HG03342 (cell line): ENCODE measurements at regions not wholly inside any gene's neighbourhood (a gene's known extent, or its start where the extent isn't known, plus 50 kb on each side); places are given as distances from the start of the nearest gene placed in this dataset.
"Not testable (repeated sequence)": the region's sequence is repeated elsewhere in the genome, so short reads cannot be mapped to it uniquely, and the experiment has no call there.

ENCODE experiments used
- ATAC-seq: cut with Tn5 transposase; IDR thresholded peaks from one replicate; pipeline ENCODE4 v1.9.1; 2021; ENCODE audit warnings: mild to moderate bottlenecking, moderate library complexity; ENCODE audit not compliant: unreplicated experiment

DNA sequence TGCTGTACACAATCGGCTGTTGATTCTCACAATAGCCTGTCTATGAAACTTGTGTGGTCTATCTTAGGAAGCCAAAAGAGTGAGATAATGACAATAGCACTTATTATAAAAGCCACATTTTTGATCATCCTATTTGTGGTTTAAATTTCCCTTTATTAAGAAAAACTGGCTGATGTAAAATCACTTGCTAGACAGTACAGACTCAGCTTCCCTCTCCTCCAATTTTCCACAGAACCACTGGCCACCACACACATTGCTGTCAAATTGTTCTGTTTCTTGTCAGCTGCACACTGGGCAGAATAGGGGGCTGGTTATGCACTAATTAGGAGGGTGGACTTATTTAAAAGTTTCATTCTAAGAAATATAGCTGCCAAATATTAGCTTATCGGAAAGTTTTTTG, 425.9 kb downstream of the EPHA3 start:
- no peak for ATAC-seq

DNA sequence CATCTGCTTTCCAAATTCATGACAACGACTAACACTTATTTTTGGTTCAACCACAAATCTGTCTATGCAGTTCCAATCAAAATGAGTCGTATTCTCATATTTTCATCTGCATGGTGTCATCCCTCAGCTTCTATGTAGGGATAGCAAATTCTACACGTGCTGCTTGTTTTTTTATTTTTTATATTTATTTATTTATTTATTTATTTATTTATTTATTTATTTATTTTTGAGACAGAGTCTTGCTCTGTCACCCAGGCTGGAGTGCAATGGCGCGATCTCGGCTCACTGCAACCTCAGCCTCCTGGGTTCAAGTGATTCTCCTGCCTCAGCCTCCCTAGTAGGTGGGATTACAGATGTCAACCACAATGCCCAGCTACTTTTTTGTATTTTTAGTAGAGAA, 447.2 kb downstream of the EPHA3 start:
- ATAC-seq, result not testable (repeated sequence)

DNA sequence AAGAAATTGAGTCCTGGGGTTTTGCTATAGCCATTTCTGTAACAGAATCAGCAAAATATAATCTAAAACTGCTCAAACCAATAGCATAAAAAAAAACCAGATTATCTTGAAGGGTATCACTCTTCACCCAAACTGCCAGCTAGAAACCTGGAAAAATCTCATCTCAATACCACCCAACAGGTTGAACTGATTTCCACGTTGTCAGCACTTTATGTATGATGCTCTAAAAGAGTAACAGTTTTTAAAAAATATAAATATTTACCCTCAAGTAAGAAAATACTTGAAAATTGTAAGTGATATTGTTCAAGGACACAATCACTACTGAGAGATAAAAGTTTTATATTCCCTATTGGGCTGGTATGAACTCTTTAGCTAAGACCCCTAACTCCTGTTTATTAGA, 451.3 kb downstream of the EPHA3 start:
- no peak for ATAC-seq

- no peak for ATAC-seq
Observed at GRCh38 chr3:89560568-89560967, 453.1 kb downstream of the EPHA3 start.

DNA sequence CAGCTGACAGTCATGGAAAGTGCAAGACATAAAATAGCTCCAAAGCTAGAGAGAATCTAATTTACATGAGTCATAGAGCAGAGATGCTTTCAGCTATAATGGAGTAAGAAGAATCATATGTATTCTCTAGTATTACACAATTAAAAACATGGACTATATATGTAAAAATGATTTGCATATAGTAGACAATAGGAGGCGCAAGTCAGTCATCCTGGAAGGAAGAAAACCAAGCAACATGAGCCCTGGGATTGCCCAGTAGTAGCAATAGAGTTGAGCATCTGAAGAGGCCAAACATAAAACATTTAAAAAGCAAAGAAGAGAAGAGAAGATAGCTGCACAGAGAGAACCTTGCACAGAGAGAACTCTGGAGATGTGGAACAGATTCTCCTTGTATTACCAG, 455.0 kb downstream of the EPHA3 start:
- ATAC-seq, result no peak

GRCh38 chr3:89565098-89565497, 457.7 kb downstream of the EPHA3 start:
- no peak for ATAC-seq

DNA sequence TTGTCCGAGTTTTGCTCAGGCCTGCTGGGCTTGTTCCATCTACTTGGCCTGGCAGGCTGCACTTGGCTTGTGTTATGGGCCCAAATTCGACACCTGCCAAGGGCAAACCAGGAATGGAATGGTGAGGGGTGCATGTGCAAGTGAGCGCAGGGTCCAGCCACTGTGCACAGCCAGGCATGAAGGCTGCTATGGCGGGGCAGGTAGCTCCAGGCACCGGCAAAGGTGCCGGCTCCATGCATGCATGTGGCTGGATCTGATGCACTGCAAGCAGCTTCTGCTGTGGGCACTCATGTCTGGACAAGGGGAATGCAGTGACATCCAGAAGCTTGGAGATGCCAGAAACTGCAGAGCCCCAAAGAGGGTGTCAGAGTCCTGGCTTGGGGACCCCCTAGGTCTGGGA, 463.0 kb downstream of the EPHA3 start:
- no peak for ATAC-seq

DNA sequence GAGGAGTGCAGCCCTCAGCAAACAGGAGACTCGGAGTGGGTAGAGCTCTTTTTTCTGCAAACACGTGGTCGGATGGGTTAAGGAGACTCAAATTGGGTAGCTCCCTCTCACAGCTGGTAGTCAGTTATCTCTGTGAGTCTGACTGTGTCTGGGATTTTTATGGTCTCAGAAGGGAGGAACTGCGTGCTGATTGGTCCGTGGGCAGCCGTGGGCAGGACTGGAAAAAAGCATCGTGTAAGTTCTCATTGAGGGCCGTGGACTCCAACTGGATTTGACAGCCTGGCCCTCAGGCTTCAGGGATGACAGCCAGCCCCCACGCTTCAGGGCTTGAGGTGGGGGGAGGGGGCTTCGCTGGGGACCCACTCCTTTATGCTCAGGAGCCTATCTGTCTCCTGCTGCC, 463.9 kb downstream of the EPHA3 start:
- ATAC-seq, result no peak

- ATAC-seq, result no peak
Observed at GRCh38 chr3:89571707-89572106, 464.3 kb downstream of the EPHA3 start.

DNA sequence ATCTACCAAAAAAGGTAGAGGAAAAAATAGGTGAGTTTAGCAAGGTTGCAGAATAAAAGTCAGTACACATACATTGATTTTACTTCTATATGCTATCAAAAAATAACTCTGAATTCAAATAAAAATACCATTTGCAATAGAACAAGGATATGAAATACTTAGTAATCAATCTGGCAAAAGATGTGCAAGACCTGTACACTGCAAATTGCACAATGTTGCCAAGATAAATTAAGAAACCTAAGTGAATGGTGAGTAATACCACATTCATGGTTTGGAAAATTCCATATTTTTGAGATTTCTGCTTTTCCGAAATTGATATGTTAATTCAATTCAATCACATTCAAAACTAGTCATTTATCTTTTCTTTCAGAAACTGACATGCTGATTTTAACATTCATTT, 464.8 kb downstream of the EPHA3 start:
- no peak for ATAC-seq

DNA sequence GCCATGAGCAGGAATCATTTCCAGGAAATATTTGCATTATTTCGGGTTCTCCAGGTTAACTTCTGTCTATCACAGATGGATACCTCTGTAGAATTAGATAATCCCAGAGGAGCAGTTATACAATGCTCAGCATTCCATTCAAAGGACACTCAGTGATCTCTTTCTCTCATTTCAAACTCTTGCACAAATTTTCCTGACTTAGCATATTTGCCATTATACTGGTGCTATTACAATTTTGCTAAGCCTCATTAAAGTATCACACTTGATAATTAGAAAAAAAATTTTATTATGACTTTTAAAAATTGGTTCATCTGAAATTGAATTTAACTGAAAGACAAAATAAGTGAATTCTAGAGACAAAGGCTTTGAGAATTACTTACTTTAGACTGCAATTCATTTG, 469.0 kb downstream of the EPHA3 start:
- ATAC-seq, result no peak

GRCh38 chr3:89577637-89578530, 470.5 kb downstream of the EPHA3 start:
- ATAC-seq, result no peak

DNA sequence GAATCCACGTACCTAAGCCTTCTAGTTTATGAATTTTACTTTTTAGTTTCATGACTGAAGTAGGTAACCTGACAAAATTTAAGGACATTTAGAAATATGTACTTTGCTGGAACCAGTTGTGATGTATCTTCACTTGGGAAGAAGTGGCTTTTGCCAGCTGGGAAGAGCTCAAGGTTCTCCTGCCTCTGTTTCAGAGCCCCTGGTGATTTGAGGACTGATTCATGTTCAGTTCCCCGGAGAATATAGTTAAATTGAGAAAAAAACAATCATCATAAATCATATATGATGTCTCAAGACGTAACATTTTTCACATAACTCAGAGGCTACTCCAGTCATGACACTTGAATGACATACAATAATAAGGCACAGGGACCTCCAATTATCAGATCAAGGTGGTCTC, 473.4 kb downstream of the EPHA3 start:
- no peak for ATAC-seq

DNA sequence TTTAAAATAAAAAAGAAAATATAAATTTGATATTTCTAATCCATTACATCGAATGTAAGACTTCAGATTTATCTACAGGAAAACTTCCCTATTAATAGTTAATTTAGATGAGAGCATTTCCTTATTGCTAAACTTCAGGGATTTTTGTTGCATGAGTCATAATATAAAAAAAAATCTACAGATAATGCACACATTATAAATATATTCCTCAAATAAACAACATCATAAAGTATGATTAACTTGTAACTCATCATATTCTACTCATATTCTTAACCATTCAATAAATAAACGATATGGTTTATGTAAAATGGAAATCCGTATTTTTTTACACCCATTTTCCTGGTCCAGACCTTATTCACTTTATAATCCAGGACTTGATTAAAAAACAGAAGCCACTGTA, 477.0 kb downstream of the EPHA3 start:
- ATAC-seq, result no peak

DNA sequence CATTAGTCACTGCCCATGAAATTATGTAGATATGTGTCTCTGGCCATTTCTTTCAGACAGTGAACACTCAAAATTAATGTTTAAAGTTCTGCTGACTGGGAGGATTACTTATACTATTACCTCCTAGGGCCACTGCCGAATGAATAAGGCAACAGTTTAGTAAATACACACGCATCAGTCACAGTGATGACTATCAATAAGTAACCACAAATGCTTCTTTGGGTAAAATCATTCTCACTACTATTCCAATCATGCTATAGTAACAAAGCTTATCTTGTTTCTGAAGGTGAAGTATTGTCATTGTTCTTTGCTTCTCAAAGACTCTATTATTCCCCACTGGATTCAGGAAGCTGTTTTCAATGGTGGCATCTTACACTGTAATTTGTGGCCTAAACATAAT, 478.8 kb downstream of the EPHA3 start:
- no peak for ATAC-seq

GRCh38 chr3:89586676-89587075, 479.3 kb downstream of the EPHA3 start:
- ATAC-seq, result no peak

DNA sequence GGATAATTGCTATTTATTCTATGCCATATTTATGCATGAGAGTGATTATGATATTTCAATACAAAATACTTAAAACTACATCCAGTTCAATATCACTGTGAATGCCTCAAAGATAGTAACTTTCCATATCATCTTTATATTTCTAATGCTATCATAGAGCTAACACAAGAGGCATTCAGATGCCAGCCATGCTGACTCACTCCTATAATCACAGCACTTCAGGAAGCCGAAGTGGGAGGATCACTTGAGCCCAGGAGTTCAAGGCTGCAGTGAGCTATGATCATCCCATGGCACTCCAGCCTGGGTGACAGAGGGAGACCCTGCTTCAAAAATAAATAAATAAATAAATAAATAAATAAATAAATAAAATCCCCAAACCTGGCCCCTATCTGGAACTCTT, 498.7 kb downstream of the EPHA3 start:
- no peak for ATAC-seq

GRCh38 chr3:89612027-89612426, 504.6 kb downstream of the EPHA3 start:
- no peak for ATAC-seq

- ATAC-seq, result no peak
Observed at GRCh38 chr3:89613241-89613640, 505.8 kb downstream of the EPHA3 start.

DNA sequence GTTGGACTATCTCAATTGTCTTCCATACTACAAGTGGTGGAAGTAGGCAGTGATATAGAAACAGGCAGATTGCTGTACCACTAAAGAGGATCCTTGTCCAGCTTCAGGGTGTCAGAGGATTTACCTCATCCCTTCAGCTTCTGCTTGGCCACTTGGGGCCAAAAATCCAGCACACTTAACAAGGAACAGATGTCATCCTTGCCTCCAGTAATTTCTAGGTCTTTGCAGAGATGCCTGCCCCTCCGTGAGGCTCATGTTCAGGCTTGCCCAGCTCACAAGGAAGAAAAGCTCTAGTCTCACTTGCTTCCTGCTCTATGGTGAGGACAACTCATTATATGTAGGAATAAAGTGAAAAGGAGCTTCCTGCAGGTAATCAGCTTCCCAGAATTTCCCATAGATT, 510.3 kb downstream of the EPHA3 start:
- ATAC-seq, result no peak

- ATAC-seq, result no peak
Observed at GRCh38 chr3:89619263-89619662, 511.8 kb downstream of the EPHA3 start.

- ATAC-seq, result no peak
Observed at GRCh38 chr3:89622063-89622700, 514.8 kb downstream of the EPHA3 start.

GRCh38 chr3:89624494-89624893, 517.1 kb downstream of the EPHA3 start:
- no peak for ATAC-seq
